ENCODE measurements at regions not wholly inside any gene's neighbourhood (a gene's known extent, or its start where the extent isn't known, plus 50 kb on each side); places are given as distances from the start of the nearest gene placed in this dataset.

GRCh38 chr3:28786446-28786845 is 437.8 kb upstream of the AZI2 start:
- no peak for TF ChIP-seq PAX5 (IDR thresholded peaks at IDR 0.05; ENCODE audit: insufficient read depth, low read length, severe bottlenecking)
- no peak for TF ChIP-seq POLR2AphosphoS5 (IDR thresholded peaks at IDR 0.05; ENCODE audit: low read depth, low read length)

All from GM12891 (cell line).